B cell (primary cell): ENCODE measurements at regions not wholly inside any gene's neighbourhood (a gene's known extent, or its start where the extent isn't known, plus 50 kb on each side); places are given as distances from the start of the nearest gene placed in this dataset.

Experiments
- ATAC-seq: fragments of 200-7000 bp; cut with Tn5 transposase; one replicate; pipeline ENCODE4 v1.10.0; 2021; ENCODE audit warnings: low read depth, mild to moderate bottlenecking, moderate number of reproducible peaks, moderate library complexity
- CTCF ChIA-PET: fragments of 350-600 bp; sonication (Branson Sonifier 250); formaldehyde crosslinking; loops from one replicate; lab custom pipeline; 2021; ENCODE audit warnings: antibody characterized with exemption, inconsistent platforms; lab: Charles Lee
- POLR2A ChIA-PET: fragments of 350-600 bp; sonication (Branson Sonifier 250); formaldehyde crosslinking; loops from one replicate; lab custom pipeline; 2021; ENCODE audit warnings: antibody characterized with exemption; lab: Charles Lee
- DNase-seq: peaks from one replicate; pipeline ENCODE4 v3.0.0; 2013
- H2AFZ ChIP-seq: 2 replicates; pipeline ENCODE4 v1.6.1; 2012; ENCODE audit warnings: mild to moderate bottlenecking, low read depth, low read length; ENCODE audit not compliant: insufficient read depth, poor library complexity, severe bottlenecking
- H3K27ac ChIP-seq, 2 donors: 1 replicate in 1 of 2; 2 replicates in 1 of 2; pipeline ENCODE4 v1.5.1; 2012 to 2013; ENCODE audit warnings: low read length in 2 of 2, mild to moderate bottlenecking in 2 of 2, moderate library complexity in 1 of 2
- H3K27me3 ChIP-seq, 4 experiments: fragments of 200-600 bp in 1 of 4; sonication (generic) in 1 of 4; replicated peaks in 1 of 4; 1 replicate in 2 of 4; 2 replicates in 2 of 4; pipeline versions ENCODE4 v1.6.1 to v1.7.0; 2013 to 2016; ENCODE audit warnings: low read length in 3 of 4, mild to moderate bottlenecking in 2 of 4, mixed read lengths in 1 of 4, moderate library complexity in 1 of 4; ENCODE audit not compliant: insufficient read depth in 4 of 4, control insufficient read depth in 3 of 4; ENCODE audit errors: control extremely low read depth in 1 of 4
- H3K36me3 ChIP-seq, 2 experiments: replicated peaks in 1 of 2; 1 replicate in 1 of 2; 2 replicates in 1 of 2; pipeline versions ENCODE4 v1.6.1 to v1.7.1; 2013; ENCODE audit warnings: low read length in 1 of 2; ENCODE audit not compliant: insufficient read depth in 2 of 2, control insufficient read depth in 1 of 2; ENCODE audit errors: control extremely low read depth in 1 of 2, extremely low read depth in 1 of 2
- H3K4me1 ChIP-seq, 2 donors: fragments of 200-600 bp in 1 of 2; sonication (generic) in 1 of 2; 1 replicate in 1 of 2; 2 replicates in 1 of 2; pipeline versions ENCODE4 v1.5.1 to v1.6.1; 2013 to 2017; ENCODE audit warnings: low read length in 2 of 2; ENCODE audit not compliant: control insufficient read depth in 2 of 2, insufficient read depth in 2 of 2
- H3K4me2 ChIP-seq: replicated peaks from 2 replicates; pipeline ENCODE3; 2012; ENCODE audit warnings: mild to moderate bottlenecking, low read depth, low read length; ENCODE audit not compliant: poor library complexity, severe bottlenecking
- H3K4me3 ChIP-seq, 5 experiments: fragments of 200-600 bp in 1 of 5; sonication (generic) in 1 of 5; 1 replicate in 3 of 5; 2 replicates in 2 of 5; pipeline versions ENCODE4 v1.5.1 to v1.7.0; 2011 to 2016; ENCODE audit warnings: low read length in 4 of 5, mild to moderate bottlenecking in 4 of 5, low read depth in 2 of 5, control low read depth in 1 of 5, moderate library complexity in 1 of 5; ENCODE audit not compliant: insufficient read depth in 1 of 5; ENCODE audit errors: control extremely low read depth in 1 of 5, extremely low read depth in 1 of 5
- H3K79me2 ChIP-seq: fragments of 200-600 bp; sonication (generic); one replicate; pipeline ENCODE4 v1.6.0; 2016; ENCODE audit warnings: low read length; ENCODE audit not compliant: control insufficient read depth, insufficient read depth
- H3K9ac ChIP-seq: fragments of 200-600 bp; sonication (generic); 2 replicates; pipeline ENCODE4 v1.6.1; 2017; ENCODE audit warnings: mild to moderate bottlenecking, low read length, moderate library complexity
- H3K9me3 ChIP-seq, 3 donors: one replicate each; pipeline versions ENCODE4 v1.6.1 to v1.7.1; 2013; ENCODE audit warnings: low read length in 2 of 3; ENCODE audit not compliant: control insufficient read depth in 2 of 3, insufficient read depth in 1 of 3; ENCODE audit errors: control extremely low read depth in 1 of 3
- H4K20me1 ChIP-seq: 2 replicates; pipeline ENCODE4 v1.6.0; 2012; ENCODE audit warnings: mild to moderate bottlenecking, low read length; ENCODE audit not compliant: insufficient read depth, control insufficient read depth, poor library complexity, severe bottlenecking
- H3K27ac Mint-ChIP-seq: one replicate; pipeline ENCODE4 v1.8.0; 2021; ENCODE audit warnings: mixed read lengths
- H3K27me3 Mint-ChIP-seq: one replicate; pipeline ENCODE4 v1.8.0; 2021; ENCODE audit warnings: mixed read lengths
- H3K4me1 Mint-ChIP-seq: one replicate; pipeline ENCODE4 v1.8.0; 2021; ENCODE audit warnings: mixed read lengths
- H3K4me3 Mint-ChIP-seq: one replicate; pipeline ENCODE4 v1.8.0; 2021; ENCODE audit warnings: mixed read lengths
- H3K9me3 Mint-ChIP-seq: one replicate; pipeline ENCODE4 v1.8.0; 2022; ENCODE audit warnings: mixed read lengths; ENCODE audit not compliant: insufficient read depth
- EZH2 ChIP-seq: IDR thresholded peaks from 2 replicates; pipeline ENCODE4 v1.6.1; 2012; ENCODE audit warnings: borderline replicate concordance, low read depth, mild to moderate bottlenecking, moderate library complexity, low read length; ENCODE audit not compliant: insufficient read depth, poor library complexity, severe bottlenecking
- WGBS: methylation state at CpG from one replicate; pipeline ENCODE4 v1.1.5; 2013; ENCODE audit warnings: missing lambda C conversion rate; ENCODE audit not compliant: insufficient coverage; 5-methylcytosine and 5-hydroxymethylcytosine counted together
- intact Hi-C: fragments of 100-400 bp; cut with micrococcal nuclease; formaldehyde crosslinking; loops from one replicate; pipeline ENCODE4 v1.10.0; 2022
- TF ChIP-seq, protein P1 (sequence below): fragments of 200-600 bp; IDR thresholded peaks from one replicate; pipeline ENCODE4 v1.8.0; 2022; ENCODE audit warnings: antibody characterized with exemption, mild to moderate bottlenecking

DNA sequence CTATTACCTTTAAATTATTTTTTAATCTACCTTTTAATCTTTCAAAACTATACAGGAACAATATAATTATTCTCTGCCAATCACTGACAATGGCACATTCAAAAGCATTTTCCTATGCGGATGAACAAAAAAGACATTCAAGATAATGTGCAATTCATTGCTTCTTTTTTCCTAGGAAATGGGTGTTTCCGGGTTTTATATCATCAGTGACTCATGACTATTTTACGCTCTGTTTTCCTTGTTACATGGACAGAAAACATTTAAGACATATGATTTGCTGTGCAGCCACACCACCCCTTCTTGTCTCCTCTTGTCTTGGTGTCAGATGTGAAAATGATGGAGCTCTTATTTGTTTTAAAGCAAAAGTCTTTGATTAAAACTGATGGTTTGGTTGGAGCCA, 184.7 kb upstream of the LINC00305 start:
- Histone ChIP-seq H3K9me3 (no peaks in the 10 kb centered on the region), H2AFZ (no peak overlapping the region), H3K4me1 (peaks cover 2 to 3% of the 10 kb centered on the region in 2 donors), H4K20me1 (no peaks in the 10 kb centered on the region), H3K36me3 (no peaks in the 10 kb centered on the region), H3K9ac (no peak overlapping the region), H3K4me3 (no peak overlapping the region), H3K79me2 (no peaks in the 10 kb centered on the region), H3K4me2 (no peak overlapping the region), H3K27ac (no peak overlapping the region), H3K27me3 (no peaks in the 10 kb centered on the region)
- intact Hi-C loops, result no loop called here
- no peaks in the 10 kb centered on the region for H3K9me3 Mint-ChIP-seq
- no peak for ATAC-seq
- no peaks in the 10 kb centered on the region for H3K27me3 Mint-ChIP-seq
- no peaks in the 10 kb centered on the region for H3K4me1 Mint-ChIP-seq
- TF ChIP-seq EZH2, result no peak
- ChIA-PET CTCF (no interaction called here), POLR2A (no interaction called here)
- no peak overlapping the region for H3K4me3 Mint-ChIP-seq
- H3K27ac Mint-ChIP-seq, result no peak overlapping the region
- DNase-seq, result no peak
- no CpG with 5 or more reads among the region's 3 CpGs for WGBS

DNA sequence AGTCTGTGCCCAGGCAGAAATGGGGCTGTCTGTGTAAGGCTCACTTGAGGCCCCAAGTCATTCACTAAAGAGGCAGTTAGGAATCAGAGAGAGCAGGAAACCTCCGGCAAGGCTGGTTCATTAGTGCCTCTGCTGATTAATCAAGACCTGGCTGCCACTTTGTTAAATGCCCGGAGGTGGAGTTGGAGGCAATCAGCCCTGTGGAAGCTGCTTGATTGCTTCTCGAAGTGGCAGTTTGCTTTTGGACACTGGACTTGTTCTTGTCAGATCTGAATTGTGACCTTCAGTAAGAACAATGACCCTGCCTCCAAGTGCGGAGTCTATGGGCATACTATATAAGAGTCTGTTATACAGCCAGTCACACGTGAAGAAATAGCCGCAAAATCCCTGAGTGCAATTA, 183.9 kb upstream of the LINC00305 start:
- no peaks in the 10 kb centered on the region for H3K9me3 ChIP-seq
- H3K4me2 ChIP-seq, result no peak overlapping the region
- H3K36me3 ChIP-seq, result no peaks in the 10 kb centered on the region
- Mint-ChIP-seq H3K9me3 (no peaks in the 10 kb centered on the region), H3K27ac (no peak overlapping the region), H3K4me1 (no peaks in the 10 kb centered on the region), H3K4me3 (no peak overlapping the region), H3K27me3 (no peaks in the 10 kb centered on the region)
- no peaks in the 10 kb centered on the region for H3K79me2 ChIP-seq
- H2AFZ ChIP-seq, result no peak overlapping the region
- H3K4me1 ChIP-seq, result peaks cover 2 to 3% of the 10 kb centered on the region in 2 donors
- H3K27ac ChIP-seq, result no peak overlapping the region
- H3K9ac ChIP-seq, result no peak overlapping the region
- WGBS, result 94% methylated on average over 6 of the region's 6 CpGs
- ChIA-PET CTCF (no interaction called here), POLR2A (no interaction called here)
- ATAC-seq, result no peak
- no peak for DNase-seq
- TF ChIP-seq EZH2, result no peak
- TF ChIP-seq, protein P1, sequence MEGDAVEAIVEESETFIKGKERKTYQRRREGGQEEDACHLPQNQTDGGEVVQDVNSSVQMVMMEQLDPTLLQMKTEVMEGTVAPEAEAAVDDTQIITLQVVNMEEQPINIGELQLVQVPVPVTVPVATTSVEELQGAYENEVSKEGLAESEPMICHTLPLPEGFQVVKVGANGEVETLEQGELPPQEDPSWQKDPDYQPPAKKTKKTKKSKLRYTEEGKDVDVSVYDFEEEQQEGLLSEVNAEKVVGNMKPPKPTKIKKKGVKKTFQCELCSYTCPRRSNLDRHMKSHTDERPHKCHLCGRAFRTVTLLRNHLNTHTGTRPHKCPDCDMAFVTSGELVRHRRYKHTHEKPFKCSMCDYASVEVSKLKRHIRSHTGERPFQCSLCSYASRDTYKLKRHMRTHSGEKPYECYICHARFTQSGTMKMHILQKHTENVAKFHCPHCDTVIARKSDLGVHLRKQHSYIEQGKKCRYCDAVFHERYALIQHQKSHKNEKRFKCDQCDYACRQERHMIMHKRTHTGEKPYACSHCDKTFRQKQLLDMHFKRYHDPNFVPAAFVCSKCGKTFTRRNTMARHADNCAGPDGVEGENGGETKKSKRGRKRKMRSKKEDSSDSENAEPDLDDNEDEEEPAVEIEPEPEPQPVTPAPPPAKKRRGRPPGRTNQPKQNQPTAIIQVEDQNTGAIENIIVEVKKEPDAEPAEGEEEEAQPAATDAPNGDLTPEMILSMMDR, result no peak
- no peaks in the 10 kb centered on the region for H3K27me3 ChIP-seq
- no peak overlapping the region for H3K4me3 ChIP-seq
- no peaks in the 10 kb centered on the region for H4K20me1 ChIP-seq
- intact Hi-C loops, result no loop called here
